Stomach (tissue), 4 donors: ENCODE measurements at regions not wholly inside any gene's neighbourhood (a gene's known extent, or its start where the extent isn't known, plus 50 kb on each side); places are given as distances from the start of the nearest gene placed in this dataset.

Experiments
- CTCF ChIP-seq, 7 experiments: fragments of 450-650 bp in 4 of 7; fragments of 200-600 bp in 3 of 7; sonication (generic) in 3 of 7; IDR thresholded peaks; one replicate each; pipeline ENCODE4 v1.5.1; 2016 to 2019; ENCODE audit warnings: antibody characterized with exemption in 7 of 7, control low read depth in 2 of 7, mild to moderate bottlenecking in 1 of 7
- POLR2A ChIP-seq, 4 donors: fragments of 450-650 bp; IDR thresholded peaks; one replicate each; pipeline ENCODE4 v1.6.1; 2016; ENCODE audit warnings: antibody characterized with exemption in 4 of 4, control low read depth in 2 of 4, mild to moderate bottlenecking in 1 of 4, moderate library complexity in 1 of 4
- POLR2AphosphoS5 ChIP-seq, 3 donors: sonication (generic); formaldehyde crosslinking; IDR thresholded peaks; one replicate each; pipeline ENCODE4 v1.6.1; 2016; ENCODE audit warnings: antibody characterized with exemption in 3 of 3

- TF ChIP-seq CTCF (IDR thresholded peaks at IDR 0.05) (no peak), POLR2A (IDR thresholded peaks at IDR 0.05) (no peak), POLR2AphosphoS5 (IDR thresholded peaks at IDR 0.05) (no peak)
Observed at GRCh38 chr2:223314811-223315210, 262.8 kb downstream of the KCNE4 start.
